Right lung (tissue), 2 donors: ENCODE measurements at regions not wholly inside any gene's neighbourhood (a gene's known extent, or its start where the extent isn't known, plus 50 kb on each side); places are given as distances from the start of the nearest gene placed in this dataset.
"Not testable (repeated sequence)": the region's sequence is repeated elsewhere in the genome, so short reads cannot be mapped to it uniquely, and the experiment has no call there.

ENCODE experiments used
- DNase-seq, 2 donors: peaks; one replicate each; pipeline ENCODE4 v3.0.0-alpha.2; 2013

- no peak for DNase-seq
Observed at GRCh38 chr3:166085164-166085856, 248.1 kb upstream of the BCHE start.

DNA sequence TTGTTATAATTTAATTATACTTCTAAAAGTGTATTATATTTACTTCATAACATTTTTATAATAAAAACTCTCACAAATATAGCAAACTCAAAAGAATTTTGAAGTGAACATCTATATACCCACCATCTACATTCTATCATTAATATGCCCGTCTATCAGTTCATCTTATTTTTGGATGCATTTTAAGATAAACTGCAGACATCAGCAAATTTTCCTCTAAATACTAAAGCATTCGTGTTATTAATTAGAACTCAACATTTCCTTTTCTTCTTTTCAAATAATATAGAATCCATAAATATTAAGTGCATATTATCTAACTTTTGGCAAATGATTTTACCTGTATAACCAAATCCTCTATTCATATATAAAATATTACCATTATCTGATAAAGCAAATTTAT, 242.9 kb upstream of the BCHE start:
- DNase-seq = no peak

- no peak for DNase-seq
Observed at GRCh38 chr3:166071831-166072230, 234.6 kb upstream of the BCHE start.

DNA sequence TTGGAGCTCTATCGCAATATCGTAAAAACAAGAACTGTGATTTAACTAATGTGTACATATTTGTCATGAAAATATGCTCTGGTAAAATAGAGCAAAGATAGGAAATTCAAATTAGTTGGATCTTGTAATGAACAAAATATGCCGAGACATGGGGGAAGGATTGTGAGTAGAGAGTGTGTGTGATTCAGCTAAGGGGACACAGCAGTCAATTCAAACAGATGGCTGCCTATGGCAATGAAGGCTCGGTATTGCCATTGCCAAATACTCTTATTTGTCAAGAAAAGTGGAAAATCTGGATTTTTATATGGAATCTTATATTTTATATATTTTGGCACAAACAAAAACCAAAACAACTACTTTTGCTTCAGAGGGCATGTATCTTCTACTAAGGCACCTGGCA, 227.3 kb upstream of the BCHE start:
- no peak for DNase-seq

DNA sequence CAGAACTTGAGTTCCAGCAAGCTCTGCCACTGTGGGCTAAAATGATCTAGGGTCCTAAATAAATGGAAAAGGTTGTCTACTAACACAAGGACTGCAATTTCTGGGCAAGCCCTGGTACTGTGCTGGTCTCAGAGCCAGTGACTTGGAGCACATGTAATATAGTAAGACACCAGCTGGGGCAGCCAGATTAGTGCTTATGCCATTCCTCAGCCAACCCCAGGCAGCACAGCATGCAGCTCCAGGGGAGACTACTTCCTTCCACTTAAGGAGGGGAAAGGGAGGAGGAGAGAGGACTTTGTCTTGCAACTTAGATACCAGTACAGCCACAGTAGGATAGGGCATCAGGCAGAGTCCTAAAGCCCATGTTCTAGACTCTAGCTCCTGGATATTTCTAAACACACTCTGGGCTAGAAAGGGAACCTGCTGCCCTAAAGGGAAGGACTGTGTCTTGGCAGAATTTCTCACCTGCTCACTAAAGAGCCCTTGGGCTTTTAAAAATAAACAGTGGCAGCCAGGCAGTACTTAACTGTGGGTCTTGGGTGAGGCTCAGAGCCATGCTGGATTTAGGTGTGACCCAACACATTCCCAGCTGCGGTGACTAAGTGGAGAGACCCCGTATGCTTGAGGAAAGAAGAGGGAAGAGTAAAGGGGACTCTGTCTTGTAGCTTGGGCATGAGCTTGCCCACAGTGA, 223.7 kb upstream of the BCHE start:
- no peak for DNase-seq

GRCh38 chr3:166052440-166052839, 215.2 kb upstream of the BCHE start:
- no peak for DNase-seq

- DNase-seq = no peak
Observed at GRCh38 chr3:166029507-166029906, 192.3 kb upstream of the BCHE start.

- DNase-seq = peak; percentile 6 to 12
Observed at GRCh38 chr3:166013073-166013679, 176.0 kb upstream of the BCHE start.

DNA sequence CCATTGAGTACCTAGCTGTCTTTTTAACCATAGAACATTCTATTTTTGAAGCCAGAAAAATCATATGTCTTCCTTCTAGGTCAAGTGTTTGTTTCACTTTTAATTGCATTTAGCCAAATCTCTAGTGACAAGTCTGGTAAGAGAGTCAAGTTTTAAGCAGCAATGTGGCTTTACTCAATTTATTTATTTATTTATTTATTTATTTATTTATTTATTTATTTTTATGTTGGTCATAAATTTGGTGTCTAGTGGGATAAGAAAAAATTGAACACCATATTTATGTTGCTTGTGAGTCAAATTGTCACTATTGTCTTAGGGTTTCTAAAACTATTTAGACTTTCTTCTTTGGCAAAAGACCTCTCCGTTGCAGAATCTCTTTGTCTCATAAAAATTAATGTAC, 174.5 kb upstream of the BCHE start:
- DNase-seq = no peak

DNA sequence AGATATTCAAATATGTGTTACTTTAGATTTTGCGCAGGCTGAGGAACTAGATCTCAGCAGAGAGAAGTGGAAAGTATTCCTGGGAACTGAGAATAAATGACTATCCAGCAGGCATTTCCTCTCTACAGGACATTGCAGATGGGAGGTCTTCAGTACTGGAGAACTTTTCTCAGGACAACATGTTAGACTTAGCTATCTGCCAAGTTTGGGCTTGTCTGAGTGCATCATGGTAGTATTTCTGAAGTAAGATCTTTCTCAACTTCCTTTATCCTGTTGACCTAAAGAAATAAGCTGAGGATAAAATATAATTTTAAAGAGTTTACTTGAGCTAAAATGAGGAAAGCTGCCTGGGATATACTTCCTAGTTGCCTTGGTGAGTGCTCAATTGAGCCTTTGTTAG, 167.9 kb upstream of the BCHE start:
- no peak for DNase-seq

GRCh38 chr3:165994293-165994692, 157.1 kb upstream of the BCHE start:
- DNase-seq = no peak

GRCh38 chr3:165984589-165984988, 147.4 kb upstream of the BCHE start:
- DNase-seq = no peak

DNA sequence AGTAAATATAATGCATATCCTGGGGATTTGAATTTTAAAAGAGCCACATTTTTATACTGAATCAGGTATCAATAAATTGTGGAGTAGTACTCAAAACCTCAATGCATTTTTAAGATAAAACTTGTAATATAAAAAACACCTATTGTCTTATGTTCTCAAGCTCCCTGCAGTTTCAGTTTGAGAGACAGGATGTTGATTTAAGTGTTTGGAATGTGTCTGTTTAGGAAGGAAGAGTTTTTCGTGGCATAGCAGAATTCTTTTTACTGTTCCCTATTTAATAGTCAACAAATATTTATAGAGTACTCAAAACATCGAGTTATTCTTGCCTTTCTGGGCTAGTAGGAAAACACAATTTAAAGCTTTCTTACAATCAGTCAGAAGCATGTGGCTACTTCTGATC, 146.1 kb upstream of the BCHE start:
- no peak for DNase-seq

- DNase-seq = no peak
Observed at GRCh38 chr3:165981318-165981717, 144.1 kb upstream of the BCHE start.

GRCh38 chr3:165960825-165961224, 123.6 kb upstream of the BCHE start:
- DNase-seq = not testable (repeated sequence)

DNA sequence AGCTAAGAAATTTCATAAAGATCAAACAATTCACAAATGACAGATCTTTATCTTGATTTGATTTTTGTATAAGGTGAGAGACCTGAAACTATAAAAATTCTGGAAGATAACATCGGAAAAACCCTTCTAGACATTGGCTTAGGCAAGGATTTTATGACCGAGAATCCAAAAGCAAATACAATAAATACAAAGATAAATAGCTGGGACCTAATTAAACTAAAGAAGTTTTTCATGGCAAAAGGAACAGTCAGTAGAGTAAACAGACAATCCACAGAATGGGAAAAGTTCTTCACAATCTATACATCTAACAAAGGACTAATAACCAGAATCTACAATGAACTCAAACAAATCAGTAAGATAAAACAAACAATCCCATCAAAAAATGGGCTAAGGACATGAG, 116.9 kb upstream of the BCHE start:
- no peak for DNase-seq

DNA sequence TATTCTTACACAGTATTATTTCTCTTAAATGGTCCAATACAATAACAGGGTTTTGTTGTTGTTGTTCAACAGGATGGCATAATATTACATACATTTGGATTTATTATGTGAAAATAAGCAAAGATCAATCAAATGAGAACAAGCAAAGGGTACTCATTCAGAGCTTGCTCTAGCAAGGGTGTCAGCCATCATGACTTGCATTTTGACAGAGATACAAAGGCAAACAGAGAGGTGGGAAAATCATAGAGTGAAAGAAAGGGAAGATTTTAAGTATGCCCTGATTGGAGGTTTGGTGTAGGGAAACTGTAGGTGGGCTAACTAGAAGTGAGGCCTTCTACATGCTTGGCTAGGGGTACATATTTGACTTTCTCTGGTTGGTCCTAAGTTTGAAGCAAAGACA, 109.1 kb upstream of the BCHE start:
- no peak for DNase-seq

- DNase-seq = no peak
Observed at GRCh38 chr3:165938986-165939540, 101.8 kb upstream of the BCHE start.

GRCh38 chr3:165936081-165936480, 98.9 kb upstream of the BCHE start:
- not testable (repeated sequence) for DNase-seq

GRCh38 chr3:165924301-165924791, 87.1 kb upstream of the BCHE start:
- DNase-seq = not testable (repeated sequence)

DNA sequence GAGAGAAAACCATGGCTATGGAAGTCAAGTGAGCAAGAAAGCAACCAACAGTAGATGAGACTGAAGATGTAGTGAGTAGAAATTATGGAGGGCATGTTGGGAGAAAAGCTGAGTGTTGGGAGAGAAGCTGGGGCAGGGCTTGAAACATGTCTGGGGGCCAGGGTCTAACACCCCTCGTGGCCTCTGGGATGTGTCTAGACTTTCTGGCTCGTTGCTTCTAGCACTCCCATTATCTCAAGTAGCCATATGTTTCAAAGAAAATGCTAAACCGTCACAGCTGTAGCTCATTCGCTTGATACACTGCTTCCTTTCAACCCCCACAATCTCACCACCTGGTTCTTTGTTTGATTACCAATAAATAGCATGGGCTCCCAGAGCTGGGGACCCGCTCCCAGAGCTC, 83.8 kb upstream of the BCHE start:
- no peak for DNase-seq

- DNase-seq = no peak
Observed at GRCh38 chr3:165919284-165919683, 82.1 kb upstream of the BCHE start.

- no peak for DNase-seq
Observed at GRCh38 chr3:165918657-165918979, 81.4 kb upstream of the BCHE start.
